B cell (primary cell): ENCODE measurements at regions not wholly inside any gene's neighbourhood (a gene's known extent, or its start where the extent isn't known, plus 50 kb on each side); places are given as distances from the start of the nearest gene placed in this dataset.

ENCODE experiments used
- CTCF ChIP-seq: fragments of 200-600 bp; IDR thresholded peaks from one replicate; pipeline ENCODE4 v1.8.0; 2022; ENCODE audit warnings: antibody characterized with exemption, mild to moderate bottlenecking
- EZH2 ChIP-seq: IDR thresholded peaks from 2 replicates; pipeline ENCODE4 v1.6.1; 2012; ENCODE audit warnings: borderline replicate concordance, low read depth, mild to moderate bottlenecking, moderate library complexity, low read length; ENCODE audit not compliant: insufficient read depth, poor library complexity, severe bottlenecking

GRCh38 chr5:12354686-12355085 lies 450.4 kb upstream of the CTNND2 start:
- TF ChIP-seq CTCF (no peak), EZH2 (no peak)
